SK-N-SH (cell line): ENCODE measurements at regions not wholly inside any gene's neighbourhood (a gene's known extent, or its start where the extent isn't known, plus 50 kb on each side); places are given as distances from the start of the nearest gene placed in this dataset.

Source experiments
- CTCF ChIA-PET: fragments of 300-600, 350-600 bp; formaldehyde crosslinking; extraction: SDS; loops from one replicate; lab custom pipeline; 2021; lab: Yijun Ruan, JAX
- POLR2A ChIA-PET: fragments of 350-600 bp; sonication (Branson Sonifier 250); formaldehyde crosslinking; extraction: SDS; loops from one replicate; lab custom pipeline; 2020; ENCODE audit warnings: antibody characterized with exemption, inconsistent platforms; lab: Yijun Ruan, JAX
- DNase-seq: peaks from one replicate; pipeline ENCODE4 v3.0.0; 2012
- H2AFZ ChIP-seq: fragments of 200-600 bp; sonication (generic); 2 replicates; pipeline ENCODE4 v1.8.1; 2016; ENCODE audit warnings: antibody characterized with exemption, mild to moderate bottlenecking, low read depth
- H3F3A ChIP-seq: fragments of 200-600 bp; sonication (generic); replicated peaks from 2 replicates; pipeline ENCODE3; 2016; ENCODE audit warnings: antibody characterized with exemption, mild to moderate bottlenecking; ENCODE audit not compliant: insufficient read depth
- H3K27ac ChIP-seq, 2 experiments: fragments of 200-500 bp in 1 of 2; fragments of 200-600 bp in 1 of 2; sonication (Bioruptor generic) in 1 of 2; sonication (generic), shearing (Covaris generic) in 1 of 2; 2 replicates each; pipeline versions ENCODE4 v1.5.1 to v1.6.1; 2014 to 2016; ENCODE audit warnings: low read depth in 2 of 2, inconsistent platforms in 1 of 2, low read length in 1 of 2, mild to moderate bottlenecking in 1 of 2, mixed read lengths in 1 of 2
- H3K27me3 ChIP-seq: fragments of 200-600 bp; sonication (generic), shearing (Covaris generic); 2 replicates; pipeline ENCODE4 v1.6.1; 2016; ENCODE audit warnings: mixed run types; ENCODE audit not compliant: insufficient read depth
- H3K36me3 ChIP-seq, 2 experiments: fragments of 200-500 bp in 1 of 2; fragments of 200-600 bp in 1 of 2; sonication (Bioruptor generic) in 1 of 2; sonication (generic) in 1 of 2; replicated peaks in 1 of 2; 2 replicates each; pipeline versions ENCODE3 to v1.5.1; 2014 to 2016; ENCODE audit warnings: low read length in 1 of 2, mild to moderate bottlenecking in 1 of 2; ENCODE audit not compliant: insufficient read depth in 2 of 2, control insufficient read depth in 1 of 2
- H3K4me1 ChIP-seq, 2 experiments: fragments of 200-500 bp in 1 of 2; fragments of 200-600 bp in 1 of 2; sonication (Bioruptor generic) in 1 of 2; sonication (generic), shearing (Covaris generic) in 1 of 2; 2 replicates each; pipeline versions ENCODE4 v1.5.1 to v1.6.1; 2014 to 2016; ENCODE audit warnings: low read depth in 1 of 2, low read length in 1 of 2, mixed run types in 1 of 2; ENCODE audit not compliant: insufficient read depth in 2 of 2, control insufficient read depth in 1 of 2
- H3K4me2 ChIP-seq: fragments of 200-600 bp; sonication (generic), shearing (Covaris generic); 2 replicates; pipeline ENCODE4 v1.6.1; 2017; ENCODE audit warnings: mixed run types
- H3K4me3 ChIP-seq, 2 experiments: fragments of 200-500 bp in 1 of 2; fragments of 200-600 bp in 1 of 2; sonication (Bioruptor generic) in 1 of 2; sonication (generic), shearing (Covaris generic) in 1 of 2; 2 replicates each; pipeline versions ENCODE4 v1.5.1 to v1.8.1; 2014 to 2016; ENCODE audit warnings: low read depth in 2 of 2, inconsistent platforms in 1 of 2, low read length in 1 of 2, mild to moderate bottlenecking in 1 of 2, mixed read lengths in 1 of 2, moderate library complexity in 1 of 2
- H3K79me2 ChIP-seq: fragments of 200-600 bp; sonication (generic); 2 replicates; pipeline ENCODE4 v1.8.1; 2017; ENCODE audit warnings: mild to moderate bottlenecking; ENCODE audit not compliant: insufficient read depth
- H3K9ac ChIP-seq: fragments of 200-600 bp; sonication (generic); 2 replicates; pipeline ENCODE4 v1.6.1; 2017; ENCODE audit warnings: mixed run types
- H3K9me2 ChIP-seq: fragments of 200-600 bp; sonication (generic); 2 replicates; pipeline ENCODE4 v1.6.1; 2017; ENCODE audit warnings: mixed run types
- H3K9me3 ChIP-seq: fragments of 200-600 bp; sonication (generic); 2 replicates; pipeline ENCODE4 v1.6.1; 2017; ENCODE audit warnings: mixed run types, mild to moderate bottlenecking, moderate library complexity
- H4K20me1 ChIP-seq: fragments of 200-600 bp; sonication (generic); 2 replicates; pipeline ENCODE4 v1.6.1; 2017; ENCODE audit warnings: mild to moderate bottlenecking, mixed run types; ENCODE audit not compliant: insufficient read depth
- FOXM1 ChIP-seq: IDR thresholded peaks from 2 replicates; pipeline ENCODE4 v1.4.0; 2012; ENCODE audit warnings: low read depth, mild to moderate bottlenecking
- GATA2 ChIP-seq: sonication (generic); formaldehyde crosslinking; IDR thresholded peaks from 2 replicates; pipeline ENCODE4 v1.5.0; 2020; ENCODE audit warnings: mild to moderate bottlenecking, missing genetic modification reagents
- MAX ChIP-seq: IDR thresholded peaks from 2 replicates; pipeline ENCODE4 v1.4.0; 2012; ENCODE audit warnings: low read depth
- NFIC ChIP-seq: IDR thresholded peaks from 2 replicates; pipeline ENCODE4 v1.4.0; 2012; ENCODE audit warnings: borderline replicate concordance
- PBX3 ChIP-seq: IDR thresholded peaks from 2 replicates; pipeline ENCODE4; 2012
- RAD21 ChIP-seq: IDR thresholded peaks from 2 replicates; pipeline ENCODE4 v1.6.1; 2012; ENCODE audit warnings: mild to moderate bottlenecking, low read length
- REST ChIP-seq: IDR thresholded peaks from 2 replicates; pipeline ENCODE4 v1.6.1; 2012; ENCODE audit warnings: mild to moderate bottlenecking, low read depth, low read length, moderate library complexity
- RFX5 ChIP-seq: IDR thresholded peaks from 2 replicates; pipeline ENCODE4 v1.6.1; 2012; ENCODE audit warnings: mild to moderate bottlenecking, improper control_type of control experiment, low read length
- SIN3A ChIP-seq: IDR thresholded peaks from 2 replicates; pipeline ENCODE4 v1.6.1; 2012; ENCODE audit warnings: low read depth, mild to moderate bottlenecking, low read length, moderate library complexity, borderline replicate concordance
- TCF12 ChIP-seq: IDR thresholded peaks from 2 replicates; pipeline ENCODE4 v1.4.0; 2012
- TEAD4 ChIP-seq: IDR thresholded peaks from 2 replicates; pipeline ENCODE4 v1.4.0; 2012; ENCODE audit warnings: mild to moderate bottlenecking, borderline replicate concordance; ENCODE audit not compliant: insufficient read depth
- USF2 ChIP-seq: fragments of 150-350 bp; IDR thresholded peaks from 2 replicates; pipeline ENCODE4 v1.6.1; 2017; ENCODE audit warnings: antibody characterized with exemption, low read length, low read depth, borderline replicate concordance
- WGBS: methylation state at CpG from one replicate; pipeline ENCODE4 v1.1.6; 2017; ENCODE audit warnings: low lambda C conversion rate; 5-methylcytosine and 5-hydroxymethylcytosine counted together

- TF ChIP-seq REST (no peak), PBX3 (no peak), RFX5 (no peak), FOXM1 (no peak), SIN3A (no peak), RAD21 (no peak), TEAD4 (no peak), GATA2 (CRISPR knock-in tag) (no peak)
These were observed 80.1 kb upstream of the SPHKAP start (continued) for GRCh38 chr2:228261546-228261945.

GRCh38 chr2:228257379-228257778 is 75.9 kb upstream of the SPHKAP start:
- H4K20me1 ChIP-seq = no peaks in the 10 kb centered on the region
- H3K4me1 ChIP-seq = no peaks in the 10 kb centered on the region
- no peak for DNase-seq
- no peaks in the 10 kb centered on the region for H3F3A ChIP-seq
- TF ChIP-seq MAX = no peak
- H3K4me2 ChIP-seq = no peak overlapping the region
- H3K4me3 ChIP-seq = no peak overlapping the region
- no peak overlapping the region for H2AFZ ChIP-seq
- no peak overlapping the region for H3K9ac ChIP-seq
- H3K9me2 ChIP-seq = no peaks in the 10 kb centered on the region
- POLR2A ChIA-PET = no interaction called here
- CTCF ChIA-PET = interaction anchor here (1.4 kb wide), 1 partner anchor 10 kb away, joined by 3 read pairs; no protein-coding TSS in a partner anchor
- H3K79me2 ChIP-seq = no peaks in the 10 kb centered on the region
- H3K9me3 ChIP-seq = no peaks in the 10 kb centered on the region
- no peaks in the 10 kb centered on the region for H3K27me3 ChIP-seq
- H3K36me3 ChIP-seq = no peaks in the 10 kb centered on the region
- no peak overlapping the region for H3K27ac ChIP-seq

- H3K79me2 ChIP-seq = no peaks in the 10 kb centered on the region
- H3F3A ChIP-seq = no peaks in the 10 kb centered on the region
- H3K27me3 ChIP-seq = no peaks in the 10 kb centered on the region
- WGBS = 2% methylated on average over 2 of the region's 2 CpGs
- no peaks in the 10 kb centered on the region for H3K9me3 ChIP-seq
- H3K36me3 ChIP-seq = no peaks in the 10 kb centered on the region
- DNase-seq = no peak
- H3K4me2 ChIP-seq = no peak overlapping the region
- no peaks in the 10 kb centered on the region for H4K20me1 ChIP-seq
- H3K4me3 ChIP-seq = no peak overlapping the region
- H3K27ac ChIP-seq = no peak overlapping the region
- H3K9ac ChIP-seq = no peak overlapping the region
- ChIA-PET CTCF (interaction anchor here (1.2 to 1.3 kb wide), 2 partner anchors 8 to 35 kb away, joined by 3 read pairs; no protein-coding TSS in a partner anchor), POLR2A (no interaction called here)
- no peak overlapping the region for H2AFZ ChIP-seq
- H3K9me2 ChIP-seq = no peaks in the 10 kb centered on the region
- no peak for TF ChIP-seq TCF12
- TF ChIP-seq USF2 = no peak
- TF ChIP-seq NFIC = no peak
- no peaks in the 10 kb centered on the region for H3K4me1 ChIP-seq
These were observed 72.3 kb upstream of the SPHKAP start for GRCh38 chr2:228253752-228254151.
